ENCODE measurements at regions not wholly inside any gene's neighbourhood (a gene's known extent, or its start where the extent isn't known, plus 50 kb on each side); places are given as distances from the start of the nearest gene placed in this dataset.
A peak's percentile ranks its signal among the peaks of the same experiment; 100 is the strongest.

- Histone ChIP-seq H3K27ac (peak overlapping the region; percentile 11), H3K79me2 (no peaks in the 10 kb centered on the region), H3K4me1 (ENCODE audit: insufficient read depth) (peaks cover 20% of the 10 kb centered on the region), H2AFZ (no peak overlapping the region), H3K4me3 (no peak overlapping the region), H3K27me3 (no peaks in the 10 kb centered on the region), H3K9me2 (replicated peaks; ENCODE audit: insufficient read depth) (no peaks in the 10 kb centered on the region), H3K36me3 (replicated peaks; ENCODE audit: insufficient read depth, low read depth) (no peaks in the 10 kb centered on the region), H4K20me1 (ENCODE audit: insufficient read depth, poor library complexity, severe bottlenecking) (no peaks in the 10 kb centered on the region), H3K4me2 (no peak overlapping the region), H3K9me3 (ENCODE audit: low read depth) (no peaks in the 10 kb centered on the region)
- WGBS (ENCODE audit: low lambda C conversion rate, missing lambda C conversion rate), result 95% methylated on average over 2 of the region's 2 CpGs
- no peak for DNase-seq (ENCODE audit: low spot score)
- TF ChIP-seq, protein P1, sequence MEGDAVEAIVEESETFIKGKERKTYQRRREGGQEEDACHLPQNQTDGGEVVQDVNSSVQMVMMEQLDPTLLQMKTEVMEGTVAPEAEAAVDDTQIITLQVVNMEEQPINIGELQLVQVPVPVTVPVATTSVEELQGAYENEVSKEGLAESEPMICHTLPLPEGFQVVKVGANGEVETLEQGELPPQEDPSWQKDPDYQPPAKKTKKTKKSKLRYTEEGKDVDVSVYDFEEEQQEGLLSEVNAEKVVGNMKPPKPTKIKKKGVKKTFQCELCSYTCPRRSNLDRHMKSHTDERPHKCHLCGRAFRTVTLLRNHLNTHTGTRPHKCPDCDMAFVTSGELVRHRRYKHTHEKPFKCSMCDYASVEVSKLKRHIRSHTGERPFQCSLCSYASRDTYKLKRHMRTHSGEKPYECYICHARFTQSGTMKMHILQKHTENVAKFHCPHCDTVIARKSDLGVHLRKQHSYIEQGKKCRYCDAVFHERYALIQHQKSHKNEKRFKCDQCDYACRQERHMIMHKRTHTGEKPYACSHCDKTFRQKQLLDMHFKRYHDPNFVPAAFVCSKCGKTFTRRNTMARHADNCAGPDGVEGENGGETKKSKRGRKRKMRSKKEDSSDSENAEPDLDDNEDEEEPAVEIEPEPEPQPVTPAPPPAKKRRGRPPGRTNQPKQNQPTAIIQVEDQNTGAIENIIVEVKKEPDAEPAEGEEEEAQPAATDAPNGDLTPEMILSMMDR (IDR thresholded peaks at IDR 0.05; ENCODE audit: poor library complexity), result no peak
- no peak for TF ChIP-seq EZH2 (IDR thresholded peaks at IDR 0.05; ENCODE audit: borderline replicate concordance)
- TF ChIP-seq EZH2phosphoT487 (IDR thresholded peaks at IDR 0.05; ENCODE audit: low read depth, severe bottlenecking, unreplicated experiment), result no peak
Measured at GRCh38 chr7:17678896-17679295, 261.4 kb downstream of the SNX13 start.

DNA sequence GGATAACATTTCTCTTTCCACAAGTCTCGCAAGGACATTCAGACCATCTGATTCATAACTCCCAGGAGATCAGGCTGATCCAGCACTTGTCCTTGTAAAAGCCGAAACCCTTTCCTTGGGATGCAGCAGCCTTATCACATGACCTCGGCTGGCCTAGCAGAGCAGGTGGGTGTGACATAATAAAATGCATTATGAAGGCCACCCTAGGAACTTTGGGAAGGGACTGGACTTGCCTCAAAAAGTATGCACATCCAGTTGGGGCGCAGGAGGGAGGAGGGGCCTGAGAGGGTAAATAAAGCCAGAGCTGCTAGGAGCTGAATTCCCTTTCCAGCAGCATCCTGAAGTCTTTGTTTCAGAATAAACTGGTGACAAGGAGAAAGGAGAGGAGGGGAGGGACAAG lies 260.8 kb downstream of the SNX13 start:
- H3K4me2 ChIP-seq, result peak overlapping the region; percentile 35
- no peaks in the 10 kb centered on the region for H3K27me3 ChIP-seq
- peak; percentile 35 for DNase-seq (ENCODE audit: low spot score)
- no peaks in the 10 kb centered on the region for H4K20me1 ChIP-seq (ENCODE audit: insufficient read depth, poor library complexity, severe bottlenecking)
- H3K27ac ChIP-seq, result peak overlapping the region; percentile 13
- H3K9me3 ChIP-seq (ENCODE audit: low read depth), result no peaks in the 10 kb centered on the region
- H3K79me2 ChIP-seq, result no peaks in the 10 kb centered on the region
- WGBS (ENCODE audit: low lambda C conversion rate, missing lambda C conversion rate), result 64% methylated on average over 4 of the region's 4 CpGs
- H3K4me1 ChIP-seq (ENCODE audit: insufficient read depth), result peaks cover 17% of the 10 kb centered on the region
- no peak overlapping the region for H3K4me3 ChIP-seq
- H3K36me3 ChIP-seq (replicated peaks; ENCODE audit: insufficient read depth, low read depth), result no peaks in the 10 kb centered on the region
- no peak overlapping the region for H2AFZ ChIP-seq
- no peaks in the 10 kb centered on the region for H3K9me2 ChIP-seq (replicated peaks; ENCODE audit: insufficient read depth)
- no peak for TF ChIP-seq EZH2phosphoT487 (IDR thresholded peaks at IDR 0.05; ENCODE audit: low read depth, severe bottlenecking, unreplicated experiment)
- TF ChIP-seq, protein P1 (IDR thresholded peaks at IDR 0.05; ENCODE audit: poor library complexity), result no peak
- no peak for TF ChIP-seq EZH2 (IDR thresholded peaks at IDR 0.05; ENCODE audit: borderline replicate concordance)

DNA sequence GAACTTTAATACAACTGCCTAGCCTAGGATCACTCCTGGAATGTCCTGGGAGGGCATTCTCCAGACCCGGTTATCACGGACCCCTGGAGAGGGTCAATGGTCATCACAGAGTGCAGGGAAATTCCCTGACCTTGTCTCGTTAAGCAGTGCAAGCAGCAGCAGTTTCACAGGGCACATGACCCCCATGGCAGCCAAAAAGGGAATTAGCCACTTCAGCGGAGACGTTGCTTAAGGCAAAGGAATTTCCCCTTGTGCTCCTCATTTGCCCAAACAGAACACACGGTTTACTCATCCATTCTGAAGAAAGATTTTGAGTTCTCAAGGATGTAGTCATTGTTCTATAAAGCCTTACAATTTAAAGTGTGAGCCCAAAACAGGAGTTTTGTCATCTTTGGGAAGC lies 260.3 kb downstream of the SNX13 start:
- Histone ChIP-seq H3K79me2 (no peaks in the 10 kb centered on the region), H4K20me1 (ENCODE audit: insufficient read depth, poor library complexity, severe bottlenecking) (no peaks in the 10 kb centered on the region), H3K4me3 (no peak overlapping the region), H3K27ac (peak overlapping the region; percentile 45), H3K4me1 (ENCODE audit: insufficient read depth) (peaks cover 17% of the 10 kb centered on the region), H3K4me2 (peak overlapping the region; percentile 35), H3K36me3 (replicated peaks; ENCODE audit: insufficient read depth, low read depth) (no peaks in the 10 kb centered on the region), H3K9me3 (ENCODE audit: low read depth) (no peaks in the 10 kb centered on the region), H2AFZ (peak overlapping the region; percentile 26), H3K9me2 (replicated peaks; ENCODE audit: insufficient read depth) (no peaks in the 10 kb centered on the region), H3K27me3 (no peaks in the 10 kb centered on the region)
- WGBS (ENCODE audit: low lambda C conversion rate, missing lambda C conversion rate), result 31% methylated on average over 6 of the region's 6 CpGs
- TF ChIP-seq EZH2phosphoT487 (IDR thresholded peaks at IDR 0.05; ENCODE audit: low read depth, severe bottlenecking, unreplicated experiment) (no peak), EZH2 (IDR thresholded peaks at IDR 0.05; ENCODE audit: borderline replicate concordance) (no peak)
- TF ChIP-seq, protein P1 (IDR thresholded peaks at IDR 0.05; ENCODE audit: poor library complexity), result no peak
- DNase-seq (ENCODE audit: low spot score), result peak; percentile 29

- Histone ChIP-seq H3K4me2 (no peak overlapping the region), H3K4me1 (ENCODE audit: insufficient read depth) (peaks cover 17% of the 10 kb centered on the region), H4K20me1 (ENCODE audit: insufficient read depth, poor library complexity, severe bottlenecking) (no peaks in the 10 kb centered on the region), H3K4me3 (no peak overlapping the region), H2AFZ (no peak overlapping the region), H3K79me2 (no peaks in the 10 kb centered on the region), H3K36me3 (replicated peaks; ENCODE audit: insufficient read depth, low read depth) (no peaks in the 10 kb centered on the region), H3K27ac (peak overlapping the region; percentile 45), H3K9me2 (replicated peaks; ENCODE audit: insufficient read depth) (no peaks in the 10 kb centered on the region), H3K9me3 (ENCODE audit: low read depth) (no peaks in the 10 kb centered on the region), H3K27me3 (no peaks in the 10 kb centered on the region)
- WGBS (ENCODE audit: low lambda C conversion rate, missing lambda C conversion rate), result 66% methylated on average over 5 of the region's 5 CpGs
- DNase-seq (ENCODE audit: low spot score), result no peak
- no peak for TF ChIP-seq EZH2 (IDR thresholded peaks at IDR 0.05; ENCODE audit: borderline replicate concordance)
- TF ChIP-seq, protein P1 (IDR thresholded peaks at IDR 0.05; ENCODE audit: poor library complexity), result peak; percentile 48
Measured at GRCh38 chr7:17680943-17681351, 259.3 kb downstream of the SNX13 start.
